ENCODE measurements at regions not wholly inside any gene's neighbourhood (a gene's known extent, or its start where the extent isn't known, plus 50 kb on each side); places are given as distances from the start of the nearest gene placed in this dataset.

GRCh38 chr10:113267619-113268562 lies 285.0 kb upstream of the HABP2 start:
- TF ChIP-seq CTCF (conservative IDR thresholded peaks at IDR 0.05) (no peak), EZH2 (IDR thresholded peaks at IDR 0.05; ENCODE audit: low read depth) (no peak)

Measured in PC-9 (cell line).